ENCODE measurements at regions not wholly inside any gene's neighbourhood (a gene's known extent, or its start where the extent isn't known, plus 50 kb on each side); places are given as distances from the start of the nearest gene placed in this dataset.

- DNase-seq: no peak
Measured at GRCh38 chr2:71860381-71860926, 287.2 kb downstream of the CYP26B1 start.

- no peak for DNase-seq
Measured at GRCh38 chr2:71859211-71859847, 288.3 kb downstream of the CYP26B1 start.

GRCh38 chr2:71858071-71858470 is 289.6 kb downstream of the CYP26B1 start:
- DNase-seq: no peak

GRCh38 chr2:71857636-71858035 is 290.0 kb downstream of the CYP26B1 start:
- DNase-seq: no peak

DNA sequence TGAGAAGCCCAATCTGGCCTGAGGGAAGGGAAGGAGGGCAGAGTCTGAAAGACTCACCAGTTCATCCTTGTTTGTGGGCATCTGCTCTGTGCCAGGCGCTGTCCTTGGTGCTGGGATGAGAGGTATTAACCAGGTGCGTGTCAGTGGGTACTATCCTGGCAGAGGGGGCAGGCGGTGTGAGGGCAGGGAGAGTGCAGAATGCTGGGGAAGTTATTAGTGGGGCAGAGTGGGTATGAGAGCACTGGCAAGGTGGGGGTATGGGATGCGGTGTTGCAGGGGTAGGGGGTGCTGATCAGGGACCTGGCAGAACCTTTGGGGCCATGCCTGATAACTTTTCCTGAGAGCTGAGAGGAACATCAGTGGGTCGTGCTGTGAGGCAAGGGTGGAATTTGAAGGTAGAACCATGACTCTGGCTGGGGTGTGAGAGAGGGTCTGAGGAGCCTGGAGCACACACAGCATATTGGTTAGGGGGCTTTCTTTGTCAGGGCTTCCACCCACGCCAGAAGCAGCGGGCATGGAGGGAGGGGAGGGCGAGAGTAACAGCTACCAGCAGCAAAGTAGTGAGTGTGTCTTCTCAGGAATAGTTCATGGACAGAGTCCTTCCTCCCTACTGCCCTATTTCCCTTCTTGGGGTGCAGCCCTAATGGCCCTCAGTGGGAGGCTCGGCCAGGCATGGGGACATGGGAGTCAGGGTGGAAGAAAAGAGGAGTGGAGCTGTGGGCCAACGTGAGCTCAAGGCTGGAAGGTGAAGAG is 290.7 kb downstream of the CYP26B1 start:
- DNase-seq: no peak

DNA sequence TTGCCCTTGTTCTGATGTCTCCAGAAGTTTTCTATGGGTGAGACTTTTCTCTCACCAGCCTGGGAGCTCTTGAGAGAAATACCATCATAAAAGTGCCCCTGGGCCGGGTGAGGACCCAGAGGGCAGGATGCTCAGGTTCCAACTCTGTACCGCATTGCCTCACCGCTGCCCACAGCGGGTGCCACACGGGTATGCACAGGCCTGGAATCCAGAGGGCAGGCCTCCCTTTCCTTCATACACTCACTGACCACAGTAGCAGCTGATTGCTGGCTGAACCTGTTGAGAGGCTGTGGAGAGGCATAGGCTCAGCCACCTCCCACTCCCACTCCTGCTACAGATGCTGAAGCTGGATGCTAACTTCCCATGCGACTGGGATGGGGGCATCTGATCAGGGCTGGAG is 293.8 kb downstream of the CYP26B1 start:
- DNase-seq: no peak

GRCh38 chr2:71852141-71852711 is 295.4 kb downstream of the CYP26B1 start:
- DNase-seq: no peak

- no peak for DNase-seq
Measured at GRCh38 chr2:71851094-71851750, 296.4 kb downstream of the CYP26B1 start.

- DNase-seq: no peak
Measured at GRCh38 chr2:71850306-71850801, 297.3 kb downstream of the CYP26B1 start.

DNA sequence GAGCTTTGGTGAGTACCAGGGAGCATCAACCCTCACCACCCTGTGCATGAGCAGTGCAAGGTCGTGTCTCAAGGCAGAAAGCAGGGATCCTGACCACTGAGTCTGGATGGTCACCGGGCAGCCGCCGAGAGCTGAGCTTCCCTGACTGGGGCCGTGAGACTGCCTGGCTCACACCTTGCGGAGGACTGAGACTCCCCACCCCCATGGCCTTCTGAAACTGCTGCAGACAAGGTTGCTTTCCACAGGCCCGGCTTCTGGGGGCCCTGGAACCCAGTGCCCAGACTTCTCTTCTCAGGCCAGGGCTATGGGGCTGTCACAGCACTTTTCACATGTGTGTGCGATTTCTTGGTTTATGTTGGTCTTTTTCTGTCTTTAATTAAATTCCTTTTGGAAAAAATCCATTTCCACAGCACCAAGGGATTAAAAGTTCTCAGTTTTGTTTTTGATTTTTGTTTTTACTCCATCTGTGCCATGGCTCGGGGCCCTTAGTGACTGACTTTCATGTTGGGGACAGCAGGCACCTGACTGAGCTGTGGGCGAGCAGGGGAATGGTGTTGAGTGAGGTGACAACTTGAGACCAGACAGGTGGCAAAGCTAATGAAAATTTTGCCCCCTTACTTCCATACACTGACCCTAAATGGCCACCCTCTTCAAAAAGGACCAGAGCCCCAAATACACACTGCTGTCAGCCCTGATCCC is 297.9 kb downstream of the CYP26B1 start:
- no peak for DNase-seq

- DNase-seq: no peak
Measured at GRCh38 chr2:71849111-71849510, 298.6 kb downstream of the CYP26B1 start.

- no peak for DNase-seq
Measured at GRCh38 chr2:71846669-71847291, 300.9 kb downstream of the CYP26B1 start.

GRCh38 chr2:71846072-71846471 is 301.6 kb downstream of the CYP26B1 start:
- no peak for DNase-seq

GRCh38 chr2:71844967-71845366 is 302.7 kb downstream of the CYP26B1 start:
- DNase-seq: no peak

- no peak for DNase-seq
Measured at GRCh38 chr2:71843391-71843850, 304.2 kb downstream of the CYP26B1 start.

DNA sequence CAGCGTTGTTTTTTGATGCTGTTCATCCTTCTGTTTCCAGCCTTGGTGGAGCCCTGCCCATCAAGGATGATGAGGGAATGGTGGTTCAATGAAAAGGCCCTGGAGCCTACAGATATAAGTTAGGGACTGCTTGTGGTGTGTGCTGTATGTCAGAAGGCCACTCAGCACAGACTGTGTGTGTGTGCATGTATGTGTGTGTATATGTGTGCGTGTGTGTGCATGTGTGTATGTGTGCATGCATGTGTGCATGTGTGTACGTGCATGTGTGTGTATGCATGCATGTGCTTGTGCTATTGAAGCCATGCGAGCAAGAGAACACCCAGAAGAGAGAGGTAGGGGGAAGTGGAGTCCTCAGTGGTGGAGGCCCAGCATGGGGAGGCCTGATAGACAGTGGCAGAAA is 304.9 kb downstream of the CYP26B1 start:
- DNase-seq: no peak

- DNase-seq: no peak
Measured at GRCh38 chr2:71839826-71840225, 307.8 kb downstream of the CYP26B1 start.

GRCh38 chr2:71834796-71835195 is 312.9 kb downstream of the CYP26B1 start:
- DNase-seq: no peak

- DNase-seq: no peak
Measured at GRCh38 chr2:71833855-71834560, 313.7 kb downstream of the CYP26B1 start.

- no peak for DNase-seq
Measured at GRCh38 chr2:71833272-71833671, 314.4 kb downstream of the CYP26B1 start.

DNA sequence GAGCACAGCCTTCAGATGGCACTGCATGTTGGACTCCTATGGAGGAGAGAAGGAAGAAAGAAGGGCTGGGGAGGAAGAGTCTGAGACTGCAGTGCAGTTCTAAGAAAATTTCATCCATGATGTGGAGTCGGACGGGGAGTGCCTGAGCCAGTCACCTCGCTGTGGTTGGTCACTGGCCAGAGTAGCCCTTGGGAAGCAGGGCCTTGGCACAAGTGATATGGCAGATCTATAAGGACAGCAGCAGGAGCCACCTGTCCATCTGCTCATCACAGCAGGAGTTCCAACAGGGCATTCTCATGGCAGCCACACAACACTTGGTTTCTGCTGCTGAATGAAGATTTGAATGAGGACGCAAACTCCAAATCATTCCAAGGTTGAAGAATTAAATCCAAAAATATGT is 314.8 kb downstream of the CYP26B1 start:
- no peak for DNase-seq
